LNCaP clone FGC (cell line): ENCODE measurements at regions not wholly inside any gene's neighbourhood (a gene's known extent, or its start where the extent isn't known, plus 50 kb on each side); places are given as distances from the start of the nearest gene placed in this dataset.

Experiments
- DNase-seq: peaks from one replicate; pipeline ENCODE4 v3.0.0-alpha.2; 2011; ENCODE audit warnings: low read depth
- H3K4me3 ChIP-seq: 2 replicates; pipeline ENCODE4 v1.5.1; 2011; ENCODE audit warnings: mild to moderate bottlenecking, low read depth, low read length, control low read depth
- TF ChIP-seq, protein P1 (sequence below): IDR thresholded peaks from 2 replicates; pipeline ENCODE4 v1.5.1; 2012; ENCODE audit warnings: mild to moderate bottlenecking; ENCODE audit not compliant: control insufficient read depth, insufficient read depth; ENCODE audit errors: extremely low read depth

DNA sequence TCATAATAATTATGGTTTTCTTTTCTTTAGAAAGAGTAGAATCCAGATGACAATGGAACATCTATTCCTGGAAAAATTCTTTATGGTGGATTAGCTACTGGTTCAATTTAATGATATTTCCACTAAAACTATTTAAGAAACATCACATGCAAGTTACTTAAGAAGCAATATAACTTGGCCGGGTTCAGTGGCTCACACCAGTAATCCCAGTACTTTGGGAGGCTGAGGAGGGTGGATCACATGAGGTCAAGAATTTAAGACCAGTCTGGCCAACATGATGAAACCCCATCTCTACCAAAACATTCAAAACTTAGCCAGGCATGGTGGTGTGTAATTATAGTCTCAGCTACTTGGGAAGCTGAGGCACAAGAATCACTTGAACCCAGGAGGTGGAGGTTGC, 65.9 kb upstream of the SMLR1 start:
- no peak overlapping the region for H3K4me3 ChIP-seq
- no peak for DNase-seq
- TF ChIP-seq, protein P1, sequence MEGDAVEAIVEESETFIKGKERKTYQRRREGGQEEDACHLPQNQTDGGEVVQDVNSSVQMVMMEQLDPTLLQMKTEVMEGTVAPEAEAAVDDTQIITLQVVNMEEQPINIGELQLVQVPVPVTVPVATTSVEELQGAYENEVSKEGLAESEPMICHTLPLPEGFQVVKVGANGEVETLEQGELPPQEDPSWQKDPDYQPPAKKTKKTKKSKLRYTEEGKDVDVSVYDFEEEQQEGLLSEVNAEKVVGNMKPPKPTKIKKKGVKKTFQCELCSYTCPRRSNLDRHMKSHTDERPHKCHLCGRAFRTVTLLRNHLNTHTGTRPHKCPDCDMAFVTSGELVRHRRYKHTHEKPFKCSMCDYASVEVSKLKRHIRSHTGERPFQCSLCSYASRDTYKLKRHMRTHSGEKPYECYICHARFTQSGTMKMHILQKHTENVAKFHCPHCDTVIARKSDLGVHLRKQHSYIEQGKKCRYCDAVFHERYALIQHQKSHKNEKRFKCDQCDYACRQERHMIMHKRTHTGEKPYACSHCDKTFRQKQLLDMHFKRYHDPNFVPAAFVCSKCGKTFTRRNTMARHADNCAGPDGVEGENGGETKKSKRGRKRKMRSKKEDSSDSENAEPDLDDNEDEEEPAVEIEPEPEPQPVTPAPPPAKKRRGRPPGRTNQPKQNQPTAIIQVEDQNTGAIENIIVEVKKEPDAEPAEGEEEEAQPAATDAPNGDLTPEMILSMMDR, result no peak

DNA sequence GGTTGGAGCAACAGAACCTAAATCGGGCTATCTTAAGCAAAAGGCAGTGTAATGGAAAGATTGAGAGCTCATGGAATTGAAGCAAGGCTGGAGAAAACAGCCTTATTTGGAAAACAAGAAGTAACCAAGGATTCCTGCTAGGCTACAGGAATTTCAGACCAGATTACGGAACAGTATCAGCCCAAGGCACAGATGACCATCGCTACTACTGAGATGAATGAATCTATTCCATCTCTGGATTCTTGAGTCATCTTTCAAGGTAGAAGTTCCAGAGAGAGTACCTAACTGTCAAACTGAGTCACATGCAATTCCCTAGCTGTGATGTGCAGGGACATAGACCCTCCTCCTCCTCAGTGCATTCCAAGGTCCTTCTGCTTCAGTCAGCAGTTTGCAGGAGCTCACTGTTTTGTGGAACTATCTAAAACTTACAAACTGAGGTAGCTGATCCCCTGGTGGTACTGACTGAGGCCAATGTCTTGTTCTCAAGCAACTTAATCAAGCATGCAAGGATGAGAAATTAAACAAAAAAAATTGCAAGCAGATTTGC, 62.0 kb upstream of the SMLR1 start:
- no peak overlapping the region for H3K4me3 ChIP-seq
- TF ChIP-seq, protein P1, result no peak
- no peak for DNase-seq

DNA sequence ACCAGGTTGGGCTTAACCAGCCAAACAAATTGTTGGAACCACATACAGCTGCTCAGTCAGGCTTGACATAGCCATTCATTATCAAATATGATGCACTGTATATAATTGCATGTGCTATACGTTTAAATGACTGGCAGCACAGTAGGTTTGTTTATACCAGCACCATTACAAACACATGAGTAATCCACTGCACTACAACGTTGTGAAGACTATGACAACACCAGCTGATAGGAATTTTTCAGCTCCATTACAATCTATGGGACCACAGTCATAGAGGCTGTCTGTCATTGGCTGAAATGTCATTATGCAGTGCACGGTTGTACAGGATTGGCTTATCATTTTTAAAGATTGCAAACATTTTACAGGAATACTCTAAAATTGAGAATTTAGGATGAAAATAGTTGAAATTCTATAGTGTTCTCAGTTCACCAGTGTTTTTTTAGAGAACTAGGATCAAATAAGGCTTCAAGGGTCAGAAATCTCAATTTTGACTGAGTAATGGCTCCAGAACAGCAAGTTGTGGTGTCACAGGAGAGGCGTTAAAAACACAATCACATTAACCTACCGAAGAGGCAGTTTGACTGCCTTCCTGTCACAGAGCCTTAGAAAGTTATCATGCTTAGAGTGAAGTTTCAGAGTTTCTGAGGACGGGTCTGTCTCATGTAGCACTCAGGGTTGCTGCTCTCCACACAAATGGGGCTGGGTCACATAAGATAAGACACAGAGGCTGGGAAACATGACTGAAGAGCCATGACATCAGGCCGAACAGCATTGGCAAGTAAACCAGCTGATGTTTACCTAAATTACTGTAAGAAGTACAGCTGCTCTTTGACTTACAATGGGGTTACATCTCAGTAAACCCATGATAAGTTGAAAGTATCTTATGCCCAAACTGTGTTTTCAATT, 60.7 kb upstream of the SMLR1 start:
- TF ChIP-seq, protein P1, result no peak
- DNase-seq, result peak; percentile 10
- H3K4me3 ChIP-seq, result no peak overlapping the region

DNA sequence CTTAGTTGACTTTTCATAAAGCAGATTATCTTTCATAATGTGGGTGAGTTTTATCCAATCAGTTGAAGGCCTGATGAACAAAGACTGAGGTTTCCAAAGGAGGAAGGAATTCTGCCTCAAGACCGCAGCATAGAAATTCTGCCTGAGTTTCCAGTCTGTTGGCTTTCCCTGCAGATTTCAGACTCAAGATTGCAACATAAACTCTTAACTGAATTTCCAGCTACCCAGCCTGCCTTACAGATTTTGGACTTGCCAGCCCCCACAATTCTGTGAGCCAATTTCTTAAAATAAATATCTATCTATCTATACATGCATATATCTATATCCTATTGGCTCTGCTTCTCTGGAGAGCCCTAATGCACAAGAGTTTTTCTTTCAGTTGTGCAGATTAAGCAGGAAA, 57.3 kb upstream of the SMLR1 start:
- H3K4me3 ChIP-seq, result no peak overlapping the region
- TF ChIP-seq, protein P1, result no peak
- DNase-seq, result no peak

DNA sequence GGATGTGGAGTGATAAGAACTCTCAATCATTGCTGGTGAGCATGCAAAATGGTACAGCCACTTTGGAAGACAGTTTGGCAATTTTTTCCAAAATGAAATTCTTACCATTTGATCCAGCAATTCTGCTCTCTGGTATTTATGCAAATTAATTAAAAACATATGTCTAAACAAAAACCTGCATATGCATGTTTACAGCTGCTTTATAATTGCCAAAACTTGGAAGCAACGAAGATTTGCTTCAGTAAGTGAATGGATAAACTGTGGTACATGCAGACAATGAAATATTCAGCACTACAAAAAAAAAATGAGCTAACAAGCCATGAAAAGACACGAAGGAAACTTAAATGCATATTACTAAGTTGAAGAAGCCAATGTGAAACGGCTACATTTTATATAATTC, 55.5 kb upstream of the SMLR1 start:
- TF ChIP-seq, protein P1, result no peak
- DNase-seq, result no peak
- H3K4me3 ChIP-seq, result no peak overlapping the region

DNA sequence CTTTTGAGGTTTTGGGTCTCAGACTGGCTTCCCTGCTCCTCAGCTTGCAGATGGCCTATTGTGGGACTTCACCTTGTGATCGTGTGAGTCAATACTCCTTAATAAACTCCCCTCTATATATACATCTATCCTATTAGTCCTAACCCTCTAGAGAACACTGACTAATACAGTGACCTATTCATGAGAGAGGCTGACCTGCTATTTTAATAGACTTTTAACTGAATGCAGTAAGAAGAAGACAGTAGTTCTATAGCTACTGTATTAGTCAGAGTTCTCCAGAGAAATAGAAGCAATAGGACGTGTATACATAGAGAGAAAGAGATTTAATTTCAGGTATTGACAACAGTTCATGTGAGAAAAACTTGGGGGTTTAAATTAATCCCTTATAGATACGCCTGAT, 53.3 kb upstream of the SMLR1 start:
- TF ChIP-seq, protein P1, result no peak
- no peak for DNase-seq
- H3K4me3 ChIP-seq, result no peak overlapping the region
